ENCODE measurements at regions not wholly inside any gene's neighbourhood (a gene's known extent, or its start where the extent isn't known, plus 50 kb on each side); places are given as distances from the start of the nearest gene placed in this dataset.

GRCh38 chr1:229941831-229942230, 125.2 kb upstream of the GALNT2 start:
- TF ChIP-seq, protein P1, sequence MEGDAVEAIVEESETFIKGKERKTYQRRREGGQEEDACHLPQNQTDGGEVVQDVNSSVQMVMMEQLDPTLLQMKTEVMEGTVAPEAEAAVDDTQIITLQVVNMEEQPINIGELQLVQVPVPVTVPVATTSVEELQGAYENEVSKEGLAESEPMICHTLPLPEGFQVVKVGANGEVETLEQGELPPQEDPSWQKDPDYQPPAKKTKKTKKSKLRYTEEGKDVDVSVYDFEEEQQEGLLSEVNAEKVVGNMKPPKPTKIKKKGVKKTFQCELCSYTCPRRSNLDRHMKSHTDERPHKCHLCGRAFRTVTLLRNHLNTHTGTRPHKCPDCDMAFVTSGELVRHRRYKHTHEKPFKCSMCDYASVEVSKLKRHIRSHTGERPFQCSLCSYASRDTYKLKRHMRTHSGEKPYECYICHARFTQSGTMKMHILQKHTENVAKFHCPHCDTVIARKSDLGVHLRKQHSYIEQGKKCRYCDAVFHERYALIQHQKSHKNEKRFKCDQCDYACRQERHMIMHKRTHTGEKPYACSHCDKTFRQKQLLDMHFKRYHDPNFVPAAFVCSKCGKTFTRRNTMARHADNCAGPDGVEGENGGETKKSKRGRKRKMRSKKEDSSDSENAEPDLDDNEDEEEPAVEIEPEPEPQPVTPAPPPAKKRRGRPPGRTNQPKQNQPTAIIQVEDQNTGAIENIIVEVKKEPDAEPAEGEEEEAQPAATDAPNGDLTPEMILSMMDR (IDR thresholded peaks at IDR 0.05): no peak
- TF ChIP-seq POLR2A (IDR thresholded peaks at IDR 0.05): no peak

All from uterus (tissue), 2 donors.